Endometrium (tissue), 2 donors: ENCODE measurements at regions not wholly inside any gene's neighbourhood (a gene's known extent, or its start where the extent isn't known, plus 50 kb on each side); places are given as distances from the start of the nearest gene placed in this dataset.
"Not testable (repeated sequence)": the region's sequence is repeated elsewhere in the genome, so short reads cannot be mapped to it uniquely, and the experiment has no call there.

ENCODE experiments used
- FAIRE-seq: peaks from 2 replicates; lab custom pipeline; 2012; peaks lifted over from hg19 to GRCh38; lab: Jason Lieb, UNC
- donor health status: control.
- donor health status: control.

DNA sequence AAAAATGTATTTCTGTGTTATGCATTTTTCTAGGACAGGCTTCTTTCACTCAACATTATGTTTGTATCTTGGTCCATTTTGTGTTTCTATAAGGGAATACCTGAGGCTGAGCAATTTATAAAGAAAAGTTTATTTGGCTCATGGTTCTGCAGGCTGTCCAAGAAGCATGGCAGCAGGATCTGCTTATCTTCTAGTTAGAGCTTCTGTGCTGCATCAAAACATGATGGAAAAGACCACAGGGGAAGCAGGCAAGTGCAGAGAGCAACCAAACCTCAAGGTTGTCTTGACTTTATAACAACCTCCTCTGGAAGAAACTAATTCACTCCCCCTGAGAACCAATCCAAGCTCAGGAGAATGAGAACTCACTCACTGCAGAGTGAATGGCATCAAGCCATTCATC lies 1601.0 kb upstream of the NUDT12 start:
- FAIRE-seq, result no peak

DNA sequence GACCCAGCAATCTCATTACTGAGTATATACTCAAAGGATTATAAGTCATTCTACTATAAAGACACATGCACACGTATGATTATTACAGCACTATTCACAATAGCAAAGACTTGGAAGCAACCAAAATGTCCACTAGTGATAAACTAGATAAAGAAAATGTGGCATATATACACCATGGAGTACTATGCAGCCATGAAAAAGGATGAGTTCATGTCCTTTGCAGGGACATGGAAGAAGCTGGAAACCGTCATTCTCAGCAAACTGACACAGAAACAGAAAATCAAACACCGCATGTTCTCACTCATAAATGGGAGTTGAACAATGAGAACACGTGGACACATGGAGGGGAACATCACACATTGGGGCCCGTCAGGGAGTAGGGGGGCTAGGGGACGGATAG lies 1600.0 kb upstream of the NUDT12 start:
- FAIRE-seq, result not testable (repeated sequence)

DNA sequence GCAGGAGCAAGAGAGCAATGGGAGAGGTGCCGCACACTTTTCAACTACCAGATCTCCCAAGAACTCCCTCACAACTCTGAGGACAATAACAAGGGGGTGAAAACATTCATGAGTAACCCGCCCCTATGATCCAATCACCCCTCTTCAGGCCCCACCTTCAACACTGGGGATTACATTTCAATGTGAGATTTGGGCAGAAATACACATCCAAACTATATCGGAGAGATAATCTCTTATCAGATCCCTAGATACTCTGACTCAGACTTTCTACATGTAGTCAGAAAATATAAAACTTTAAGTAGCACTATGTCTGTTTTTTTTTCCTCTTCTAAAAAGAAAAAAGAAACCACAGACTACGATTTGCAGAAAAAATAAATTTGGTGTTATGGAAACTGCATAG lies 1595.9 kb upstream of the NUDT12 start:
- FAIRE-seq, result no peak

DNA sequence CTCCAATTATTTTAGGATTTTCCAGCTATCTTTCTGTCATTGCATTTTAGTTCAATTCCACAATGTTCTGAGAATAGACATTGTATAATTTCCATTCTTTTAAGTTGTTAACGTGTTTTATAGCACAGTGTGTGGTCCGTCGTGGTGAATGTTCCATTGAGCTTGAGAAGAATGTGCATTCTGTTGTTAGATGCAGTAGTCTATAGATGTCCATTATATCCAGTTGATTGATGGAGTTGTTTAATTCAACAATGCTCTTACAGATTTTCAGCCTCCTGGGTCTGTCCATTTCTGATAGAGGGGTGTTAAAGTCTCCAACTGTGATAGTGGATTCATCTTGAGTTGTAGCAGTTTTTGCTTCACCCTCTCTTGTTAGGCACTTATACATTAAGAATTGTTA lies 1587.7 kb upstream of the NUDT12 start:
- FAIRE-seq, result no peak

DNA sequence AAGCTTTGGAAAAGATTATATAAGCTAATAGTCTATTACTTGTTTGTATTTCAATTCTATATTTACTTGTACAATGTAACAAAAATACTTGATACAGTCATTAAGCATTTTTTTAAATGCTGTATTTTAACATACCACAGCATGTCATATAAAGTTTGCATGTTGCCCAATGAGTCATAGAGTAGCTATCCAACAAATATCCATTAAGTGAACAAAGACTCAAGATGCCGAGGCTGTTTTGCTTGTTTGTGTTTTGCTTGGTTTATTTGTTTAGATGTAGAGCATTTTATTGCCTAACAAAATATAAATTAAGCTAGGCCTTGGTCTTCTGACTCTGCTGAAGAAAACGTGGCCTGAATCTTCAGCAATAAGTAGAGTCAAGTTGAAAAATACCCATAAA lies 1584.3 kb upstream of the NUDT12 start:
- peak; percentile 63 for FAIRE-seq

DNA sequence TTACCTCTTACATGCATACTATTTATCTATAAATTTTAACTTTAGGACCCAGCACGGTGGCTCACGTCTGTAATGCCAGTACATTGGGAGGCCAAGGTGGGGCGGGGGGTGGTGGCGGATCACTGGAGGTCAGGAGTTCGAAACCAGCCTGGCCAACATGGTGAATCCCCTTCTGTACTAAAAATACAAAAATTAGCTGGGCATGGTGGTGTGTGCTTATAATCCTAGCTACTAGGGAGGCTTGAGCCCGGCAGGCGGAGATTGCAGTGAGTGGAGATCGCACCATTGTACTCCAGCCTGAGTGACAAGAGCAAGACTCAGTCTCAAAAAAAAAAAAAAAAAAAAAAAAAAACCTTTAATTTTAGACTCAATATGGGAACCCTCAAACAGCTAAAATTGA lies 1582.6 kb upstream of the NUDT12 start:
- no peak for FAIRE-seq

DNA sequence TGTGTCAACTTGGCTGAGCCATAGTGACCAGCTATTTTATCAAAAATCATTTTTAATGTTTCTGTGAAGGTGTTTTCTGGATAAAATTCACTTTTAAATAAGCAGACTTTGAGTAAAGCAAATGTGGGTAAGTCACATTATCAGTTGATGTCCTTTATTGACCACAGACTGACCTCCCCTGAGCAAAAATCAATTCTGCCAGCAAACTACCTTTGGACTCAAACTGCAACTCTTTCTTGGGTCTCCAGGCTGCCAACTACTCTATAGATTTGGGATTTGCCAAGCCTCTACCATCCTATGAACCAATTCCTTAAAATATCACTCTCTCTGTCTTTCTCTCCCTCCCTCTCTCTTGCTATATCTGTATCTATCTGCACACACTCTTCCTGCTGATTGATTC lies 1571.7 kb upstream of the NUDT12 start:
- FAIRE-seq, result no peak

DNA sequence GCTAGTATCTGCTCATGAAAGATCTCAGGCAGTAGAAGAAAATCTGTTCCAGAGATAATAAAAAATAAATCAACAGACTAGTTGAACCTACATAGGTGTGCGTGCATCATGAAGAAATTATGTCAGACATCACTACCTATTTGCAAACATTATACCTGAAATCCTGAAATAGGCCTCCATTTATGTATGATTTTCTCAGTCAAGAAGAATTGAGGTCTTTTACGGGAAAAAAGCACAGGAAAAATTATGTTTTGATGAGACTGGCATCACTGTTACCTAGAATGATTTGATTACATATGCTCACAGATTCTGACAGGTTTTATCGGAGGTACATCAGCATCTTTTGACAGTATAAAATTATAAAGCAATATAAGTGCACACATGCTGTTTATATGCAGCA lies 1570.5 kb upstream of the NUDT12 start:
- no peak for FAIRE-seq

DNA sequence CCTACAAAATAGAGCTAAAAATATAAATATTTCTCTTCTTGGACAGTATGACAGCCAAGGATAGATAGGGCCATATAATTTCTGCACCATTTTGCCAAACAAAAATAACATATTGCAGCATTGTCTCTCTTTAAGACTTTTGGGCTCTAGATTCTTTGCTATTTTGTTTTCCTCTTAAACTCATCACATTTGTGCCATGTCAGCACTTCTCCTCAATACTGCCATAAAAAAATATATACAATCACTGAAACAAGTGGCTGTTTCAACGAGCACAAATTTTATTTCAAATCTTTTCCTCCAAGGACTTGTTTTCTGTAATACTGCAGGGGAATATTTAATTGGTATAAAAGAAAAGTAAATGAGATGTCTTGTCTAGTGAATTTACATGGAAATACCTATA lies 1570.0 kb upstream of the NUDT12 start:
- no peak for FAIRE-seq

DNA sequence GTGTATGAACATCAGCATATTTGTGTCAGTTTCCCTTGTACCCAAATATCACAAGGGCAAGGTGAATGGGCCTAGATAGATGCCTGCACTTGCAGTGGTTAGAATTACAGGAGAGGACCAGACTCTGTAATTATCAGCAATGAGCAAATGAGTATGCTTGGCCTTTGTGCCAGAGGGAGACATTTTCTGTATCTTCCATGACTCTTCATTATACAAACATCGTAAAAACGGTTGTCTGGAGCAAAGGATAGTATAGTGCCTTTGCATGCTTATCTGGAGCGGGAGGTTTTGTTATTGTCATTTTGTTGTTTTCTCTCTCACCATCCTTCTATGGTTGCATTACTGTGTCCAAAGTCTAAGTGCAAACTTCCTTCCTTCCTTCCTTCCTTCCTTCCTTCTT lies 1568.5 kb upstream of the NUDT12 start:
- no peak for FAIRE-seq

DNA sequence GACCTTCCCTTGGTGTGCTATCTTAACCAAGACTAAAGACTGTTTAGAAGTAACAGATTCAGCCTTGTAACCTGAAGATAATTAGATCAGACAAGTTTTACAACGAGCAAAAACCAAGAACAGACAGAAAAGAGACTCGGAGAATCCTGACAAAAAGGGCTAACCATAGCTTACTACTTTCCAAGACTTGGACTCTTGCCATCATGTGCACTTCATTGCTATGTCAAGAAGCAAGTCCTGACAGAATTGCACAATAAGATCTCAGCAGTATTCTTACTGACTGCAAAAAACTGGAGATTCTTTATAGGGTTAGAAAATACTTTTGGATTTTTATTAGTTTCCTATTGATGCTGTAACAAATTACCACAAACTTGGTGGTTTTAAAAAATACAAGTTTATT lies 1539.0 kb upstream of the NUDT12 start:
- FAIRE-seq, result no peak

DNA sequence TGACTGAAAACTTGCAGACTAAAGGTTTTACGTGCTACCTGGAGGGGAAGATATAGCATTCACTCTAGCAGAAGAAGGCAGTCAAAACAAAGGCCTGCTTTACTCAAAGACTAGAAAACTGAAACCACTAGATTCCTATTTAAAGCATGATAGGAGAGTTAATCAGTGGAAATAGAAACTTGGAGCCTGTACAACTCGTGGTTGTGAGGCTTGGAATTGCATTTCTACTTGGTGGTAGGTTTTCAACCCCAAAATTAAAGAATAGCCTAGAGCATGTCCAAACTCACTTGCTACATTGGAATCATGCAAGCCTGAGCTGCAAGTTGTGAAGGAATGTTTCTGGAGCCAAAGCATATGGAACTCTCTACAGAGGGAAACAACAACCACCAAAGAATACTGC lies 1526.4 kb upstream of the NUDT12 start:
- FAIRE-seq, result no peak

DNA sequence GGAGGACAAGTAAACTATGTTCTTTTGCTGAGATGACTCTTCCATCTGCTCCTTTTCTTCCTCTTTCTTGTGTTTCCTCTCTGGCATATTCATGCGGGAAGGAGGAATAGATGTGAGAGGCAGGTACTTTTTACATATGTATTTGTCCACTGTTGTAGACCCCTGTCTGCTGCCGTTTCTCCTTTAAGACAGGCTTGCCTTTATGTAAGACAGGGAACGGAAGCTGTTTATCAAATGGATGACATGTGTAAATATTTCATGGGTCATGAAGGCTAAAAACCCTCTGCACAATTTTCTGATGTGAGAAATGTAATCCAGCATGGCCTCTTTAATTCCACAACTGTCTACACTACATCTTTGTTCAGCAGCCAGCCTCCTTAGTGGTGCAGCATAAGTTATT lies 1525.5 kb upstream of the NUDT12 start:
- no peak for FAIRE-seq

DNA sequence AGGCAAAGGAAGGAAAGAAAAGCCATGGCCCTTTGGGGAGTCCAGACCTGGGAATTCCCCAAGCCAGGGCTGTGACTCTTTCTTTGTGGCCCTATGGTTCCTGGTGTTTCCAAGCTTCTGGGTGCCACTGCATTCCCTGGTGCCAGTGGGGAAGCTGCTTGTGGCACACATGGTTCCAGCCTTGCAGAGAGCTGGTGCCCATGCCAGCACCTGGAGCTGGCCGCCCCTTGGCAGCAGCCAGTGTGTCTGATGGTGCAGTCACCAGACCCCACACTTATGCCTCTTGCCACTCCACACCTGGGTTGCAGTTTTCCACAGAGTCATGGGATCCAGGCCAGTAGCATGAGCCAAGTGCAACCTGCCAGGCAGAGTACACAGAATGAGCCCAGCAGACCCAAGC lies 1495.3 kb upstream of the NUDT12 start:
- no peak for FAIRE-seq

DNA sequence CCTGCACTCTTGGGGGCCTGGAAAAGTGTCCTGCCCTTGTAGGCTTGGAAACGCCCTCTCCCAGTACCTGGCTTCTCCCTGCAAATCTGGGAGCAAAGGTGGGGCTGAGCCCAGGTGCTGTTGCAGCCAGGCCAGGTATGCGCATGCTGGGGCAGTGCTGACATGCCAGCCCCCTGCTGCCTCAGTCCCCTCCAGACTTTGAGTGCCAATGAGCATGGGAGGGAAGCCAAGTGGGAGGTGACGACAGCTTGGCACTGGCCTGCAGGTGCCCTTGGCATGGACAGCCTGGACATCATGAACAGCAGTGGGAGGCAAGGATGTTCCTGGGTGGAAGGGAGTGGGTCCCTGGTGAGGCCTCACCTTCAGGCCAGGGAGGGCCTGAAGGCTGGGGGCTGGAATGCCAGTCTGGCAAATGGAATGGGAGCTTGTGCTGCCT lies 1494.4 kb upstream of the NUDT12 start:
- no peak for FAIRE-seq

DNA sequence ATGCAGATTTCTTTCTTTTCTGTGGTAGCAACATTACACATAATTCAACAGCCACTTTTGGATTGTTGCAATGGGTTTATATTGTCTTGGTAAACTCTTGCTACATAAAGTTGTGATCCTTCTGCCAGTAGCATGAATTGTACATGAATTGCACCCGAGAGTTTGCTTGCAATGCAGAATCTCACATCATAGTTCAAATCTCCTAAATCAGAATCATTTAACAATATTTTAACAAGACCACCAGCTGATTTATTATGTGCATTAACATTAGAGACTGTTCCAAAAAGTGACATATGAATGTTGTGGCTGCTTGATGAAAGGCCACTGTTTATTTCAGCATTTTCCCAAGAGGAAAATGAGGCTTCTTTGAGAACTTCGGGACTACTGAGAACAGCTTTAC lies 1491.8 kb upstream of the NUDT12 start:
- no peak for FAIRE-seq

DNA sequence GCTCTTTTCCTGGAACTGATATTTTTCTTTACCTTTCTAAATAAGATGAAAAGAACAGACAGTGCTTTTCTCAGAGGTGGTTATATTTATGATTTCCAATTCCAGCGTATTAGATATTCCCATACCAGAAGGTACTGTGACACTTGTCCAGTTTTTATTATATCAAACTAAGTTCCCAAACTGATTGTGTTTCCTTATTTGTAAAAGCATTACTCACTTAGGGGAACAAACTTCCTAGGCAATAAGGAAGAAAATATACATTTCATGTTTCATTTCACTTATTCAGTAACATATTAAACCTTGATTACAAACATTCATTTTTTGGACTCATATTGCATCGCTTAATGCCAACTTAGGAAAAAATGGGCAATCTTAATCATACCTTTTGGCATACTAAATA lies 1480.0 kb upstream of the NUDT12 start:
- FAIRE-seq, result no peak

DNA sequence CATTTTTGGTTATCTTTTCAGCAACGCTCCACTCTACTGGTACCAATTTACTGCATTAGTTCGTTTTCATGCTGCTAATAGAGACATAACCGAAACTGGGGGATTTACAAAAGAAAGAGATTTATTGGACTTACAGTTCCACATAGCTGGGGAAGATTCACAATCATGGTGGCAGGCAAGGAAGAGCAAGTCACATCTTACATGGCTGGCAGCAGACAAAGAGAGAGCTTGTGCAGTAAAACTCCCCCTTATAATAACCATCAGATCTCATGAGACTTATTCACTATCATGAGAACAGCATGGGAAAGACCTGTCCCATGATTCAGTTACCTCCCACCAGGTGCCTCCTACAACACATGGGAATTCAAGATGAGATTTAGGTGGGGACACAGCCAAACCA lies 1474.2 kb upstream of the NUDT12 start:
- not testable (repeated sequence) for FAIRE-seq

DNA sequence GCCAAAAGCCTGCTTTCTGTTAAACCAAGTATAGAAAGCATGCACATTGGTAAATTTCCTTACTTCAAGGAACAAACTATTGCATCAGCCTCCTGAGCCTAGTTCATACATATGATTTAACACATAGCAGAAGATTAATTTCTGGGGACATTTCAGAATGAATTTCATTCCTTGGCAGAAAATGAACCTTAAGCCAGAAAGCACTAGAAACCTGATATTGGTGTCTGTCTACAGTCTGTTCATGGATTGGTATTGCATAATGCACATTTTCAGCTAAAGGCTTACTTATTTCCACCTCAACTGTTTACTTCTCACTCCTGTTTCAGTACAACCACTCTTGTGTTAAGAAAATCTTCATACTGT lies 1471.8 kb upstream of the NUDT12 start:
- FAIRE-seq, result no peak

DNA sequence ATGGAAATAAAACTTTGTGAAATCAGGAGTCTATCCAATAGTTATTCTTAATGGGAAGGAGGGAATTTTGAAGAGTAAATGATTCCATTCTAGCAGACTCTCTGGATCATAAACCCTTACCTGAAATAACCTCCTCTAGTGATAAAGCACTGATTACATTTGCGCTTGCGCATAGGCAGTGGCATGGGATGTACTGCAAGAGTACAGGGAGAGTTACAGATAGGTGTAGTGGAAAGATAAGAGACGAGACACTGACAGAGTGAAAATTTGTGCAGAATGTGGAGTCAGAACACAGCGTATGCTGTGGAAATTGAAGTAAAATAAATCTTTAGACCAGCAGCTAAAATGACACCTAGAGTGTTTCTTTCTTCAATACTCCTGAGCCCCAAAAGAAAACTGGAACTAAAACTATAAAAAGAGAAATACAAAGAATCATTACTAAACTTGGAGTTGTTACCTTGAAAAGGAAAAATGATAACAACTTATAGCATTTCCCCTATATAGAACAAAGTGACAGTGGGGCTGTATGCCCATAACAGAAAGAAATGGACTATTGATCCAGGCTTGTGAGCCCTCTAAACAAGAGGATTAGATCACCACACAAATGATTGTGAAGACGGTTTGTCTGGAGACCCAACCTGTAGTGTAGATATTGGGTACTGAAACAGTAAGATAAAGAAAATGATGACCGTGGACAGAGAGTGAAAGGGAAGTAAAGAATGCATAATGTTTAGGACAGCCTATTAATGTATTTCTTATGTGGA lies 1471.2 kb upstream of the NUDT12 start:
- no peak for FAIRE-seq

DNA sequence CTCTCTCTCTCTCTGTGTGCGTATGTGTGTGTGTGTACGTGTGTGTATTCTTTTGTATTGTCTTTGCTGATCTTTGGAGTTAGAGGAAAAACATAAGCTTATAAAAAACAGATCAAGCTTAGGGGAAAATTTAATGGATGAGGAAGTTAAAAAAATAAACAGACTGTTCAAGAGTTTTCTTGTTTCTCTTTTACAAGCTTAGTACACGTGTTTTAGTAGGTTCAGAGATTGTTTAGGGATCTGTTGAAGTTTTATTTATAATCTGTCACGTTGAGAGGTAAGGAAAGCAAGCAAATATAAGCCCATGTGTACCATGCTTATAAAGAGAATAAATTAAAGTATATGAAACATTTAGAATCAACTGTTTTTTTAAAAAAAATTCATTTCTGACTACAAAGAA lies 1470.3 kb upstream of the NUDT12 start:
- no peak for FAIRE-seq

DNA sequence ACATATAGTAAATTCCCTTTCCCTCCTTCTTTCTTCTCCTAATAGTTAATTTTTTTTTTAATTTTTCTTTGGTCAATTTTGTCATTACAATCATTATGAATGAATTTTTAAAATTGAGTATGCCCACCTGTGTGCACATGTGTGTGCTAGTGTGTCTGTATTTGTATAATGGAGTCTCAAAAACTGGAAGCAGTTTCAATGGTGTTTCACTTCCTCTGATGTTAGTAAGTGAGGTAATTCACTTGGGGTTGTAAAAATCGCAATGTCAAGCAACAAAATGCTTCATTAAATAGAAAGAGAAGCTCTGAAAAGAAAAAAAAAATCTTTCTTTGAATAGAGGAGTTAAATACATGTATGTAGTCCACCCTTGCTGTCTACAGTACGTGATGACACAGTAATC lies 1467.6 kb upstream of the NUDT12 start:
- no peak for FAIRE-seq

DNA sequence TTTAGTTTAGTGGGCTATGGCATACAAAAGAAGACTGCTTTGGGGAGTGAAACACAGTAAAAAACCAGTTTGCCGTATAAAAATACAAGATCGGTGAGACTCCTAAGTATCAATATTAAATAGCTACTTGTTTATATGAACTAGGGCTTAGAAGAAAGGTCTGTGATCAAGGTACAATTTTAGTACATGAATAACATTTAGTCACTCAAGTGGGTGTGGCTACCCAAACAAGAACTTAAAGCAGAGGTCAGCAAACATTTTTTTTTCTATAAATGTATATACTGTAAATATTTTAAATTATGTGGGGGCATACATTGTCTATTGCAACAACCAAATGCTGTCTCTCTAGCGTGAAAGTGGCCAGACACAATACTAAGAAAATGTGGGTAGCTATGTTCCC lies 1452.5 kb upstream of the NUDT12 start:
- FAIRE-seq, result no peak

DNA sequence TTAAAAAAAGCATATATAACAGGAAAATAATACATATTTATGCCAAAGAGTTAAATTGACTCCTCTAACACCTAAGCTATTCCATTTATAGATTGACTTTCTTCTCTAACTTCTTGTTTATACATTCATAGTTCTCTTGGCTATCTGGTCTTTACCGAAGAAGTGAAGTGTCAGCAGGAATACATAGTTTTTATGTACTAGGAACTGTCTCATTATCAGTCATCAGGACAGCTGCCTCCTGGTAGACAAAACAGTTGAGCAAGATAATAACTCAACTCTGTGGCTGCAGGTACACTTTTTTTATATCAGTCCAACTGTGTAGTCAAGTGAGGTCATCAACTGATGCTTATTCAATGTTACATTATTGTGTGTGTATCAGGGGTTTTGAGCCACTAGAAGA lies 1436.0 kb upstream of the NUDT12 start:
- no peak for FAIRE-seq

DNA sequence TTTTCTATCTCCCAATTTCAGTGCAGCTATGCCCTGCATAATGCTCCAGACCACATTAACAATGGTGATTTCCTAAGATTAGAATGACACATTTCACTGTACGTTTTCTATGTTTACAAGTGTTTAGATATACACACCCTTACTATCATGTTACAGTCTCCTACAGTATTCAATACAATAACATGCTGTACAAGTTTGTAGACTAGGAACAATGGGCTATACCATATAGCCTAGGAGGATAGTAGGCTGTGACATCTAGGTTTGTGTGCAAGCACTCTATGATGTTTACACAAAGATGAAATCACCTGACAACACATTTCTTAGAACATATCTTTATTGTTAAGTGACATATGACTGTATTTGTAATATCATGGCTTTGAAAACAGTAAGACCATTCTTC lies 1435.6 kb upstream of the NUDT12 start:
- no peak for FAIRE-seq
